ENCODE measurements at regions not wholly inside any gene's neighbourhood (a gene's known extent, or its start where the extent isn't known, plus 50 kb on each side); places are given as distances from the start of the nearest gene placed in this dataset.

- no TSS peak for BruUV-seq (replicated peaks)
- FAIRE-seq (no peak), DNase-seq (ENCODE audit: extremely low read depth in 1 of 4, low spot score in 3 of 4) (no peak), ATAC-seq (no peak)
- no peaks in the 10 kb centered on the region for H3K79me2 ChIP-seq (ENCODE audit: control insufficient read depth, insufficient read depth, low read length)
- H3K9me1 ChIP-seq (ENCODE audit: control insufficient read depth, insufficient read depth, low read length), result no peaks in the 10 kb centered on the region
- no peak overlapping the region for H3K9ac ChIP-seq (ENCODE audit: insufficient read depth in 1 of 2, low read depth in 2 of 2, low read length in 2 of 2)
- H3K4me1 ChIP-seq (replicated peaks in 1 of 2; ENCODE audit: control insufficient read depth in 2 of 2, insufficient read depth in 2 of 2, low read length in 2 of 2), result no peaks in the 10 kb centered on the region
- intact Hi-C loops (cut with micrococcal nuclease), result no loop called here
- H4K20me1 ChIP-seq (replicated peaks; ENCODE audit: control insufficient read depth, insufficient read depth, low read length), result no peaks in the 10 kb centered on the region
- no peaks in the 10 kb centered on the region for H3K36me3 ChIP-seq (ENCODE audit: control insufficient read depth, insufficient read depth, low read length)
- H3K4me2 ChIP-seq (ENCODE audit: insufficient read depth, low read length), result no peak overlapping the region
- H3K4me3 ChIP-seq, result no peak overlapping the region
- ChIA-PET CTCF (ENCODE audit: low intra/inter-chr PET ratio) (no interaction called here), POLR2A (no interaction called here)
- H3K27me3 ChIP-seq (ENCODE audit: control insufficient read depth in 2 of 2, insufficient read depth in 2 of 2, low read length in 2 of 2), result no peaks in the 10 kb centered on the region
- H3K9me3 ChIP-seq (replicated peaks; ENCODE audit: control insufficient read depth, insufficient read depth, low read depth, low read length), result no peaks in the 10 kb centered on the region
- 1% methylated on average over 4 of the region's 4 CpGs for WGBS (ENCODE audit: insufficient coverage, low coverage, missing lambda C conversion rate)
- TF ChIP-seq DLX4 (CRISPR knock-in tag; IDR thresholded peaks at IDR 0.05) (no peak), ZNF384 (IDR thresholded peaks at IDR 0.05; ENCODE audit: low read depth, low read length) (no peak), ZNF184 (CRISPR knock-in tag; IDR thresholded peaks at IDR 0.05) (no peak)
- H3K27ac ChIP-seq (ENCODE audit: extremely low read depth, low read depth, low read length), result no peak overlapping the region
- in situ Hi-C loops (cut with MboI), result no loop called here
- no peak overlapping the region for H2AFZ ChIP-seq (ENCODE audit: low read depth, low read length)
These were observed 163.8 kb upstream of the ESRRG start for GRCh38 chr1:216887032-216887431.

GRCh38 chr1:216884614-216885229, 161.5 kb upstream of the ESRRG start:
- BruUV-seq (replicated peaks), result no TSS peak
- H3K4me1 ChIP-seq (replicated peaks in 1 of 2; ENCODE audit: control insufficient read depth in 2 of 2, insufficient read depth in 2 of 2, low read length in 2 of 2), result no peaks in the 10 kb centered on the region
- no peak overlapping the region for H3K9ac ChIP-seq (ENCODE audit: insufficient read depth in 1 of 2, low read depth in 2 of 2, low read length in 2 of 2)
- DNase-seq (ENCODE audit: extremely low read depth in 1 of 4, low spot score in 3 of 4), result no peak
- CTCF ChIA-PET (ENCODE audit: low intra/inter-chr PET ratio), result no interaction called here
- no peak overlapping the region for H3K4me2 ChIP-seq (ENCODE audit: insufficient read depth, low read length)
- intact Hi-C loops (cut with micrococcal nuclease), result no loop called here
- no peak overlapping the region for H3K27ac ChIP-seq (ENCODE audit: extremely low read depth, low read depth, low read length)
- H2AFZ ChIP-seq (ENCODE audit: low read depth, low read length), result no peak overlapping the region
- no peak for FAIRE-seq
- no peaks in the 10 kb centered on the region for H3K79me2 ChIP-seq (ENCODE audit: control insufficient read depth, insufficient read depth, low read length)
- no peaks in the 10 kb centered on the region for H3K9me1 ChIP-seq (ENCODE audit: control insufficient read depth, insufficient read depth, low read length)
- no peak overlapping the region for H3K4me3 ChIP-seq
- 0% methylated on average over 2 of the region's 2 CpGs for WGBS (ENCODE audit: insufficient coverage, low coverage, missing lambda C conversion rate)
- in situ Hi-C loops (cut with MboI), result no loop called here
- POLR2A ChIA-PET, result no interaction called here
- no peaks in the 10 kb centered on the region for H3K36me3 ChIP-seq (ENCODE audit: control insufficient read depth, insufficient read depth, low read length)
- H3K9me3 ChIP-seq (replicated peaks; ENCODE audit: control insufficient read depth, insufficient read depth, low read depth, low read length), result no peaks in the 10 kb centered on the region; the same call in 1 of the 2 replicates
- no peak for ATAC-seq
- no peaks in the 10 kb centered on the region for H3K27me3 ChIP-seq (ENCODE audit: control insufficient read depth in 2 of 2, insufficient read depth in 2 of 2, low read length in 2 of 2)
- H4K20me1 ChIP-seq (replicated peaks; ENCODE audit: control insufficient read depth, insufficient read depth, low read length), result no peaks in the 10 kb centered on the region
- TF ChIP-seq BCLAF1 (IDR thresholded peaks at IDR 0.05; ENCODE audit: borderline replicate concordance in 1 of 2, control insufficient read depth in 1 of 2, low read depth in 2 of 2, low read length in 1 of 2), result no peak
